ENCODE measurements at regions not wholly inside any gene's neighbourhood (a gene's known extent, or its start where the extent isn't known, plus 50 kb on each side); places are given as distances from the start of the nearest gene placed in this dataset.

DNA sequence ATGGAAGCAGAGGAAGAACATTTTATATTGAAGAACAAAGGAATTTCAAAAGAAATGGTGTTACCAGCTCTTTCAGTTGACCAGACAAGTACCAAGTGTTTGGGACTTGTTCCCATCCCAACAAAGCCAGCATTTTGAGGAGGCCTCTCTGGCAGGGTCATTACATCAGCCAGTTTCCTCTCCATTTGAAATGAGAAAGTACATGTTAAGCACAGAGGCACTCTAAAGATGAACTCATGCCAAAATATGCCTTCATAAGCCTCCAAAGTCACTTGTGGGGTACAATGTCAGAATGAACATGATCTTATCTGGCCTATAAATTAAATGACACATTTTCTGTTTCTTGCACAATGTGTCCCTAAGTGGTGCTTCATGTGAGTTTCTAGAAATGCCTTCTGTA lies 223.9 kb downstream of the PRL start:
- TF ChIP-seq, protein P1, sequence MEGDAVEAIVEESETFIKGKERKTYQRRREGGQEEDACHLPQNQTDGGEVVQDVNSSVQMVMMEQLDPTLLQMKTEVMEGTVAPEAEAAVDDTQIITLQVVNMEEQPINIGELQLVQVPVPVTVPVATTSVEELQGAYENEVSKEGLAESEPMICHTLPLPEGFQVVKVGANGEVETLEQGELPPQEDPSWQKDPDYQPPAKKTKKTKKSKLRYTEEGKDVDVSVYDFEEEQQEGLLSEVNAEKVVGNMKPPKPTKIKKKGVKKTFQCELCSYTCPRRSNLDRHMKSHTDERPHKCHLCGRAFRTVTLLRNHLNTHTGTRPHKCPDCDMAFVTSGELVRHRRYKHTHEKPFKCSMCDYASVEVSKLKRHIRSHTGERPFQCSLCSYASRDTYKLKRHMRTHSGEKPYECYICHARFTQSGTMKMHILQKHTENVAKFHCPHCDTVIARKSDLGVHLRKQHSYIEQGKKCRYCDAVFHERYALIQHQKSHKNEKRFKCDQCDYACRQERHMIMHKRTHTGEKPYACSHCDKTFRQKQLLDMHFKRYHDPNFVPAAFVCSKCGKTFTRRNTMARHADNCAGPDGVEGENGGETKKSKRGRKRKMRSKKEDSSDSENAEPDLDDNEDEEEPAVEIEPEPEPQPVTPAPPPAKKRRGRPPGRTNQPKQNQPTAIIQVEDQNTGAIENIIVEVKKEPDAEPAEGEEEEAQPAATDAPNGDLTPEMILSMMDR (IDR thresholded peaks at IDR 0.05) = no peak
- no peak for TF ChIP-seq POLR2A (IDR thresholded peaks at IDR 0.05)
